ENCODE measurements at regions not wholly inside any gene's neighbourhood (a gene's known extent, or its start where the extent isn't known, plus 50 kb on each side); places are given as distances from the start of the nearest gene placed in this dataset.

GRCh38 chr12:89878327-89878726 is 169.7 kb upstream of the ATP2B1 start:
- CTCF ChIA-PET = no interaction called here
- POLR2A ChIA-PET (ENCODE audit: low non-redundant PET) = no interaction called here
- DNase-seq (ENCODE audit: low spot score) = no peak
- TF ChIP-seq CTCF (conservative IDR thresholded peaks at IDR 0.05; ENCODE audit: low read depth) = no peak
- no peak overlapping the region for H3K27ac ChIP-seq

GRCh38 chr12:89877671-89878070 is 169.0 kb upstream of the ATP2B1 start:
- no peak for DNase-seq (ENCODE audit: low spot score)
- no peak for TF ChIP-seq CTCF (conservative IDR thresholded peaks at IDR 0.05; ENCODE audit: low read depth)
- H3K27ac ChIP-seq = no peak overlapping the region
- ChIA-PET POLR2A (ENCODE audit: low non-redundant PET) (no interaction called here), CTCF (interaction anchor here (0.6 kb wide), 1 partner anchor 127 kb away, joined by 4 read pairs; no protein-coding TSS in a partner anchor)

GRCh38 chr12:89877136-89877535 is 168.5 kb upstream of the ATP2B1 start:
- no peak overlapping the region for H3K27ac ChIP-seq
- ChIA-PET CTCF (interaction anchor here (0.6 to 0.7 kb wide), 2 partner anchors 127 to 300 kb away, joined by 3 to 4 read pairs; no protein-coding TSS in a partner anchor), POLR2A (ENCODE audit: low non-redundant PET) (no interaction called here)
- TF ChIP-seq CTCF (conservative IDR thresholded peaks at IDR 0.05; ENCODE audit: low read depth) = no peak
- DNase-seq (ENCODE audit: low spot score) = no peak

GRCh38 chr12:89875809-89876208 is 167.2 kb upstream of the ATP2B1 start:
- DNase-seq (ENCODE audit: low spot score) = no peak
- CTCF ChIA-PET = no interaction called here
- POLR2A ChIA-PET (ENCODE audit: low non-redundant PET) = no interaction called here
- no peak overlapping the region for H3K27ac ChIP-seq
- TF ChIP-seq CTCF (conservative IDR thresholded peaks at IDR 0.05; ENCODE audit: low read depth) = no peak

- no peak for TF ChIP-seq CTCF (conservative IDR thresholded peaks at IDR 0.05; ENCODE audit: low read depth)
- CTCF ChIA-PET = no interaction called here
- no peak overlapping the region for H3K27ac ChIP-seq
- POLR2A ChIA-PET (ENCODE audit: low non-redundant PET) = no interaction called here
- DNase-seq (ENCODE audit: low spot score) = no peak
Observed at GRCh38 chr12:89875225-89875624, 166.6 kb upstream of the ATP2B1 start.

GRCh38 chr12:89874146-89874545 is 165.5 kb upstream of the ATP2B1 start:
- TF ChIP-seq CTCF (conservative IDR thresholded peaks at IDR 0.05; ENCODE audit: low read depth) = no peak
- ChIA-PET CTCF (no interaction called here), POLR2A (ENCODE audit: low non-redundant PET) (no interaction called here)
- no peak for DNase-seq (ENCODE audit: low spot score)
- H3K27ac ChIP-seq = no peak overlapping the region

GRCh38 chr12:89873745-89874144 is 165.1 kb upstream of the ATP2B1 start:
- ChIA-PET CTCF (no interaction called here), POLR2A (ENCODE audit: low non-redundant PET) (no interaction called here)
- H3K27ac ChIP-seq = no peak overlapping the region
- DNase-seq (ENCODE audit: low spot score) = no peak
- no peak for TF ChIP-seq CTCF (conservative IDR thresholded peaks at IDR 0.05; ENCODE audit: low read depth)
